K562 (cell line): ENCODE measurements at regions not wholly inside any gene's neighbourhood (a gene's known extent, or its start where the extent isn't known, plus 50 kb on each side); places are given as distances from the start of the nearest gene placed in this dataset.

Experiments used
- GTF2E2 ChIP-seq: fragments of 200-800 bp; sonication (Bioruptor generic); IDR thresholded peaks from 2 replicates; pipeline ENCODE4 v1.6.1; 2016; ENCODE audit warnings: missing genetic modification characterization, missing compliant biosample characterization
- JUND ChIP-seq, 2 experiments: IDR thresholded peaks; 2 replicates in 1 of 2; 3 replicates in 1 of 2; pipeline ENCODE4 v1.6.1; 2011; ENCODE audit warnings: borderline replicate concordance in 2 of 2, low read depth in 2 of 2, low read length in 2 of 2, improper control_type of control experiment in 1 of 2, missing biosample characterization in 1 of 2, missing genetic modification characterization in 1 of 2, missing genetic modification reagents in 1 of 2
- SMC3 ChIP-seq: conservative IDR thresholded peaks from 2 replicates; pipeline ENCODE4 v1.6.1; 2011; ENCODE audit warnings: low read depth, low read length, improper control_type of control experiment; ENCODE audit not compliant: insufficient read depth
- TBP ChIP-seq: optimal IDR thresholded peaks from 2 replicates; pipeline ENCODE3; 2011; ENCODE audit warnings: low read depth, low read length, improper control_type of control experiment
- TF ChIP-seq, protein P1 (sequence below): fragments of 450-650 bp; IDR thresholded peaks from 2 replicates; pipeline ENCODE4 v1.6.1; 2017; ENCODE audit warnings: mild to moderate bottlenecking, moderate library complexity
- TF ChIP-seq, protein P2 (sequence below): fragments of 150-350 bp; IDR thresholded peaks from 2 replicates; pipeline ENCODE4 v1.6.1; 2014; ENCODE audit warnings: low read depth, mild to moderate bottlenecking, low read length, borderline replicate concordance
- TF ChIP-seq, protein P3 (sequence below): fragments of 450-650 bp; formaldehyde crosslinking; IDR thresholded peaks from 2 replicates; pipeline ENCODE4 v1.4.0; 2022; ENCODE audit warnings: missing genetic modification characterization

DNA sequence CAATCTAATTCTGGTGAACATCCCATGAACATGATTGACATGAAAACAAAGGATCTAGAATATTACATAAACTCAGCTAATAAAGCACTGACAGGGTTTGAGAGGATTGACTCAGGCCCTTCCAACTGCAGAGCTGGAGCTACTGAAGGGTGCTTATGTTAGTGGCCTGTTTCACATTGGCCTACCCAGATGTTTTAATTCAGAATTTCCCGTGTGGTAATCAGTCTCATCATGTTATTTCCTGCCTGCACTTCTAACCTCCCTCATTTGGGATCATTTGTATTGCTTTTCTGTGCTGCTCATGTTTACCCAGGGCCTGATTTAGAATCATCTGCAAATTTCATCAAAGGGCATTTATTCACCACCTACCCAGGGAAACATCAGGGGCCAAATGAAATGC is 270.3 kb downstream of the PLPP3 start (continued):
- TF ChIP-seq, protein P1, sequence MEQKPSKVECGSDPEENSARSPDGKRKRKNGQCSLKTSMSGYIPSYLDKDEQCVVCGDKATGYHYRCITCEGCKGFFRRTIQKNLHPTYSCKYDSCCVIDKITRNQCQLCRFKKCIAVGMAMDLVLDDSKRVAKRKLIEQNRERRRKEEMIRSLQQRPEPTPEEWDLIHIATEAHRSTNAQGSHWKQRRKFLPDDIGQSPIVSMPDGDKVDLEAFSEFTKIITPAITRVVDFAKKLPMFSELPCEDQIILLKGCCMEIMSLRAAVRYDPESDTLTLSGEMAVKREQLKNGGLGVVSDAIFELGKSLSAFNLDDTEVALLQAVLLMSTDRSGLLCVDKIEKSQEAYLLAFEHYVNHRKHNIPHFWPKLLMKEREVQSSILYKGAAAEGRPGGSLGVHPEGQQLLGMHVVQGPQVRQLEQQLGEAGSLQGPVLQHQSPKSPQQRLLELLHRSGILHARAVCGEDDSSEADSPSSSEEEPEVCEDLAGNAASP, result no peak
- TF ChIP-seq, protein P2, sequence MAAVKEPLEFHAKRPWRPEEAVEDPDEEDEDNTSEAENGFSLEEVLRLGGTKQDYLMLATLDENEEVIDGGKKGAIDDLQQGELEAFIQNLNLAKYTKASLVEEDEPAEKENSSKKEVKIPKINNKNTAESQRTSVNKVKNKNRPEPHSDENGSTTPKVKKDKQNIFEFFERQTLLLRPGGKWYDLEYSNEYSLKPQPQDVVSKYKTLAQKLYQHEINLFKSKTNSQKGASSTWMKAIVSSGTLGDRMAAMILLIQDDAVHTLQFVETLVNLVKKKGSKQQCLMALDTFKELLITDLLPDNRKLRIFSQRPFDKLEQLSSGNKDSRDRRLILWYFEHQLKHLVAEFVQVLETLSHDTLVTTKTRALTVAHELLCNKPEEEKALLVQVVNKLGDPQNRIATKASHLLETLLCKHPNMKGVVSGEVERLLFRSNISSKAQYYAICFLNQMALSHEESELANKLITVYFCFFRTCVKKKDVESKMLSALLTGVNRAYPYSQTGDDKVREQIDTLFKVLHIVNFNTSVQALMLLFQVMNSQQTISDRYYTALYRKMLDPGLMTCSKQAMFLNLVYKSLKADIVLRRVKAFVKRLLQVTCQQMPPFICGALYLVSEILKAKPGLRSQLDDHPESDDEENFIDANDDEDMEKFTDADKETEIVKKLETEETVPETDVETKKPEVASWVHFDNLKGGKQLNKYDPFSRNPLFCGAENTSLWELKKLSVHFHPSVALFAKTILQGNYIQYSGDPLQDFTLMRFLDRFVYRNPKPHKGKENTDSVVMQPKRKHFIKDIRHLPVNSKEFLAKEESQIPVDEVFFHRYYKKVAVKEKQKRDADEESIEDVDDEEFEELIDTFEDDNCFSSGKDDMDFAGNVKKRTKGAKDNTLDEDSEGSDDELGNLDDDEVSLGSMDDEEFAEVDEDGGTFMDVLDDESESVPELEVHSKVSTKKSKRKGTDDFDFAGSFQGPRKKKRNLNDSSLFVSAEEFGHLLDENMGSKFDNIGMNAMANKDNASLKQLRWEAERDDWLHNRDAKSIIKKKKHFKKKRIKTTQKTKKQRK, result no peak
- TF ChIP-seq SMC3 (no peak), TBP (no peak), JUND (IDR thresholded peaks at IDR 0.05; ENCODE audit: borderline replicate concordance, low read depth, low read length) (no peak), JUND (tag; IDR thresholded peaks at IDR 0.05; ENCODE audit: borderline replicate concordance, low read depth, low read length) (no peak), GTF2E2 (no peak)
- TF ChIP-seq, protein P3, sequence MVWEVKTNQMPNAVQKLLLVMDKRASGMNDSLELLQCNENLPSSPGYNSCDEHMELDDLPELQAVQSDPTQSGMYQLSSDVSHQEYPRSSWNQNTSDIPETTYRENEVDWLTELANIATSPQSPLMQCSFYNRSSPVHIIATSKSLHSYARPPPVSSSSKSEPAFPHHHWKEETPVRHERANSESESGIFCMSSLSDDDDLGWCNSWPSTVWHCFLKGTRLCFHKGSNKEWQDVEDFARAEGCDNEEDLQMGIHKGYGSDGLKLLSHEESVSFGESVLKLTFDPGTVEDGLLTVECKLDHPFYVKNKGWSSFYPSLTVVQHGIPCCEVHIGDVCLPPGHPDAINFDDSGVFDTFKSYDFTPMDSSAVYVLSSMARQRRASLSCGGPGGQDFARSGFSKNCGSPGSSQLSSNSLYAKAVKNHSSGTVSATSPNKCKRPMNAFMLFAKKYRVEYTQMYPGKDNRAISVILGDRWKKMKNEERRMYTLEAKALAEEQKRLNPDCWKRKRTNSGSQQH (CRISPR knock-in tag), result no peak
- TF ChIP-seq, all 486 proteins: peak for 0
